ENCODE measurements at regions not wholly inside any gene's neighbourhood (a gene's known extent, or its start where the extent isn't known, plus 50 kb on each side); places are given as distances from the start of the nearest gene placed in this dataset.

DNA sequence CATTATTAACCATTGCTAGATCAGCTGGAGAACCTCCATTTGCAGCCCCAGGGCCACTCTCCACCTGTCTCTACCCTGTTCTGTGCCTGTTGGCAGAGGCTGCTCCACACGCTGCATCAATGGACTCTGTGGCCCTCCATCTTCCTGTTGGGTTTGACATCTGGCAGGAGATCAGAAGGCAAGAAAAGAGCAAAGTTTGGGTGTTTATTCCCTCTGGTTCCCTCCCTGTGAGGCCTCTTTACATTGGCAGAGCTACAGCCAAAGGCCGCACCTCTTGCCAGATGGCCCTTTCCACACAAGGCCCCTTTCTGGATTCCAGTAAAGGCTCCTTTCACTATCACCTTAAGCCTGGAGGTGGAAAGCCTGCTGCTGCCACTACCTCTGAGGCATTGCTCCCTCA lies 110.9 kb upstream of the RND3 start:
- Histone ChIP-seq H3K36me3 (ENCODE audit: control insufficient read depth, insufficient read depth, low read length) (no peaks in the 10 kb centered on the region), H3K4me1 (ENCODE audit: control insufficient read depth, insufficient read depth, low read length, poor library complexity, severe bottlenecking) (no peaks in the 10 kb centered on the region), H3K9me3 (ENCODE audit: control insufficient read depth, low read length) (no peaks in the 10 kb centered on the region), H3K4me3 (ENCODE audit: insufficient read depth, low read depth, low read length, poor library complexity, severe bottlenecking) (no peak overlapping the region), H3K27ac (ENCODE audit: insufficient read depth, low read length, poor library complexity, severe bottlenecking) (no peak overlapping the region), H3K27me3 (replicated peaks; ENCODE audit: control insufficient read depth, insufficient read depth, low read length, poor library complexity, severe bottlenecking) (no peaks in the 10 kb centered on the region)
- no peak for DNase-seq

DNA sequence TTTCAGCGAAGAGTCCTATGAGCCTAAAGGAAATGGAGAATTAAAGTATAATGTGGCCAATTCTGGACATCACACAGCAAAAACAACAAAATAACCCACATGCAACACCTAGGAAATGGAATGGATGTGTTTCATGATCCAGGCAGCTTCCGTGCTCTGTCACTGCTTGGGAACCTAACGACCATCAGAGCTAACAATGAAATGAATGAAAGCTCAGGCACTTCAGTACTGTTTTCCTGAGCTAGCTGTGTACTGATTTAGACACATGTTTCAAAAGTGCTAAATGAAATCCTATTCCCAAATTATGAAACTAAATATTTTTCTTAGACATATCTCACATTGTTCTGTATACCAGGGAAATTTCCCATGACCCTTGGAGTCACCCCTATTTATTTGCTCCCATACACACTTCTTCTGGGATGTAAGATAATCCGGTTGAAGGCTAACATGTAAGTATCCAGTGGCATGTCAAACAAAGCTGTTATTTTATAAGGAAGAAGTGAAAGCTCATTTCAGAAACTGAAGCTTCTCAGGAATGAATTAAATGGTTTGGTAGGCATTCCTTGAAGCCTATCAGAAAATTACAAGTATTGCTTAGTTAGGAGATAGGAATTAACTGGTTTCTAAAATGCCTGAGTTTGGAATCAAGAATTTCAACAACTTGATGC lies 108.5 kb upstream of the RND3 start:
- Histone ChIP-seq H3K36me3 (ENCODE audit: control insufficient read depth, insufficient read depth, low read length) (no peaks in the 10 kb centered on the region), H3K27me3 (replicated peaks; ENCODE audit: control insufficient read depth, insufficient read depth, low read length, poor library complexity, severe bottlenecking) (no peaks in the 10 kb centered on the region), H3K27ac (ENCODE audit: insufficient read depth, low read length, poor library complexity, severe bottlenecking) (no peak overlapping the region), H3K4me3 (ENCODE audit: insufficient read depth, low read depth, low read length, poor library complexity, severe bottlenecking) (no peak overlapping the region), H3K9me3 (ENCODE audit: control insufficient read depth, low read length) (no peaks in the 10 kb centered on the region), H3K4me1 (ENCODE audit: control insufficient read depth, insufficient read depth, low read length, poor library complexity, severe bottlenecking) (no peaks in the 10 kb centered on the region)
- no peak for DNase-seq

DNA sequence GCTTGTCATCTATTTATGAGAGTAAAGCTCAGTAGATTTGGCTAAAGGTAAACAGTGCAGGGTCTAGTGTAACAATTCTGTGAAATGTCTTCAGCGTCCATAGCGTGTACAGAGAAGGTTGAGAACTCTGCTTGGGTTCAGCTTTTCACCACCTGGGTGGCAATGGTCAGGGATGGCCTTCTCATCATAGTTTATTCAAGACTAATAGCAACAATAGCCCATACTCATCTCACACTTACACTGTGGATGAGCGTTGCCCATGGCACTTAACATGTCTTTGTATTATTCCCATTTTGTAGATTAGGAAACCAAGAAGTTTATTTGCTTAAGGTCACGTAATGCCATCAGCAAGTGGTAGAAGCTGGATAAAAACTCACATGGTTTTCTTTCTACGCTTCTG lies 106.8 kb upstream of the RND3 start:
- Histone ChIP-seq H3K4me1 (ENCODE audit: control insufficient read depth, insufficient read depth, low read length, poor library complexity, severe bottlenecking) (no peaks in the 10 kb centered on the region), H3K27ac (ENCODE audit: insufficient read depth, low read length, poor library complexity, severe bottlenecking) (no peak overlapping the region), H3K27me3 (replicated peaks; ENCODE audit: control insufficient read depth, insufficient read depth, low read length, poor library complexity, severe bottlenecking) (no peaks in the 10 kb centered on the region), H3K4me3 (ENCODE audit: insufficient read depth, low read depth, low read length, poor library complexity, severe bottlenecking) (no peak overlapping the region), H3K36me3 (ENCODE audit: control insufficient read depth, insufficient read depth, low read length) (no peaks in the 10 kb centered on the region), H3K9me3 (ENCODE audit: control insufficient read depth, low read length) (no peaks in the 10 kb centered on the region)
- DNase-seq: no peak

DNA sequence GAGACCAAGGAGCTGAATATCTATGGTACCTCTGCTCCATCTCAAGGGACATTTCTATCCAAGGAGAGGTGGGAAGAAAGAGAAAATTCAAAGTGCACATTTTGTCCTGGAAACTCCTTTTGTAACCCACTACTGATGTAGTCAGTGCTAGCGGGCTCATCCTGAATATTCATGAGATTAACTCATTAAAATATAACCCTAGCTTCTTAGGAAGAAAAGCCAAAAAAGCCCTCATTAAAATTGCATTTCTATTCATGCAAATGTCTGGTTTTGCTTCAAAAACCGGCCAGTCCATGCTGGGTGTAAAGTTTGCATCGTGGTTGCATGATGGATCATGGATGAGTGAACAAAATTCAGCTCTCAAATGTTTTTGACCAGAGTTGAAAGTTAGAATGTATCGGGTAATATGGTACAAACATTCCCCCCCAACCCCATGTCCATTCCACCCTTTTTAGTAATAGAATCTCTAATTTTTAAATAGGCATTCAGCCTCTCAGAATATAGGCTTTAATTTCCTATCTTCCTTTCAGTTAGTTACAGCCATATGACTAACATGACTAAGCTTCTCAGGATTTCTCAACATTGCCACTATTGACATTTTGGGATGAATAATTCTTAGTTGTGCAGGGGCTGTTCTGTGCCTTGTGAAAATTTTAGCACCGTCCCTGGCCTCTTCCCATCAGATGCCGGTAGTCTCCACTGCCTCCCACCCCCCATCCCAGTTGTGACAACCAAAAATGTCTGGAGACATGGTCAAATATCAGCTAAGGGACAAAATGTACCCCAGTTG lies 104.2 kb upstream of the RND3 start:
- Histone ChIP-seq H3K4me3 (ENCODE audit: insufficient read depth, low read depth, low read length, poor library complexity, severe bottlenecking) (no peak overlapping the region), H3K4me1 (ENCODE audit: control insufficient read depth, insufficient read depth, low read length, poor library complexity, severe bottlenecking) (no peaks in the 10 kb centered on the region), H3K9me3 (ENCODE audit: control insufficient read depth, low read length) (no peaks in the 10 kb centered on the region), H3K27me3 (replicated peaks; ENCODE audit: control insufficient read depth, insufficient read depth, low read length, poor library complexity, severe bottlenecking) (no peaks in the 10 kb centered on the region), H3K36me3 (ENCODE audit: control insufficient read depth, insufficient read depth, low read length) (no peaks in the 10 kb centered on the region), H3K27ac (ENCODE audit: insufficient read depth, low read length, poor library complexity, severe bottlenecking) (no peak overlapping the region)
- DNase-seq: no peak

DNA sequence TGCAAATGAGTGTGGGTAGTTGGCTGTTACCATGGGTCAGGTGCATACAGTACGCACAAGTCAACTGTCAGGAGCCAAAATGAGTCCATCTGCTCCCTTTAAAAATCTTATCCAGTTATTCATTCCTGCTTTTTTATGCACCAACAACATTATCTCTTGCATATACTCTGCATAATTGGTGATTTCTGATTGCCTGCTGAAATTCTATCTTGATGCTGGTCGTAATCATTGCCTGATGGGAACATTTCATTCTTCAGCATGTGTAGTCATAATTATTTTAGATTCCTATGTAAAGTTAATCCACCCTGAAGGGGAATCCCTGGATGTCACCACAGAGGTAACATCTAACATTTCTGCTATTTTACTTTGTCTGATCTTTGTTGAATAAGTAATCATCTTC lies 102.2 kb upstream of the RND3 start:
- no peaks in the 10 kb centered on the region for H3K4me1 ChIP-seq (ENCODE audit: control insufficient read depth, insufficient read depth, low read length, poor library complexity, severe bottlenecking)
- no peak for DNase-seq
- H3K36me3 ChIP-seq (ENCODE audit: control insufficient read depth, insufficient read depth, low read length): no peaks in the 10 kb centered on the region
- no peak overlapping the region for H3K4me3 ChIP-seq (ENCODE audit: insufficient read depth, low read depth, low read length, poor library complexity, severe bottlenecking)
- no peak overlapping the region for H3K27ac ChIP-seq (ENCODE audit: insufficient read depth, low read length, poor library complexity, severe bottlenecking)
- H3K9me3 ChIP-seq (ENCODE audit: control insufficient read depth, low read length): no peaks in the 10 kb centered on the region
- H3K27me3 ChIP-seq (replicated peaks; ENCODE audit: control insufficient read depth, insufficient read depth, low read length, poor library complexity, severe bottlenecking): no peaks in the 10 kb centered on the region

DNA sequence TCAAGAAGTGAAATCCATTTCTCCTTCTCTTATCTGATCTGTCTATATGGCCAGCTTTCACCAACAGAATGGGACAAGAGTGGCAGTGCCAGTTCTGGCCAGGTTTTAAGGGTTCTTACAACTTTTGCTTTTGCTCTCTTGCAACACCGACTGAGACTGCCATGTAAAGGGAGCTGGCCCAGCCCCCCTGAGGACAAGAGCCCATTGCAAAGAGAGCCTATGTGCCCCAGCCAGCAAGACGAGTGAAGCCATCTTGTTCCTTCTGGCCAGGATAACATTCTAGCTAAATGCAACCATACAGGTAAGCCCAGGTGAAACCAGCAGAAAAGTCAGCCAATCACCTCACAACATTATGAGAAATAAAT lies 101.0 kb upstream of the RND3 start:
- H3K4me1 ChIP-seq (ENCODE audit: control insufficient read depth, insufficient read depth, low read length, poor library complexity, severe bottlenecking): no peaks in the 10 kb centered on the region
- H3K36me3 ChIP-seq (ENCODE audit: control insufficient read depth, insufficient read depth, low read length): no peaks in the 10 kb centered on the region
- no peak overlapping the region for H3K4me3 ChIP-seq (ENCODE audit: insufficient read depth, low read depth, low read length, poor library complexity, severe bottlenecking)
- H3K27ac ChIP-seq (ENCODE audit: insufficient read depth, low read length, poor library complexity, severe bottlenecking): no peak overlapping the region
- no peak for DNase-seq
- H3K27me3 ChIP-seq (replicated peaks; ENCODE audit: control insufficient read depth, insufficient read depth, low read length, poor library complexity, severe bottlenecking): no peaks in the 10 kb centered on the region
- H3K9me3 ChIP-seq (ENCODE audit: control insufficient read depth, low read length): no peaks in the 10 kb centered on the region

DNA sequence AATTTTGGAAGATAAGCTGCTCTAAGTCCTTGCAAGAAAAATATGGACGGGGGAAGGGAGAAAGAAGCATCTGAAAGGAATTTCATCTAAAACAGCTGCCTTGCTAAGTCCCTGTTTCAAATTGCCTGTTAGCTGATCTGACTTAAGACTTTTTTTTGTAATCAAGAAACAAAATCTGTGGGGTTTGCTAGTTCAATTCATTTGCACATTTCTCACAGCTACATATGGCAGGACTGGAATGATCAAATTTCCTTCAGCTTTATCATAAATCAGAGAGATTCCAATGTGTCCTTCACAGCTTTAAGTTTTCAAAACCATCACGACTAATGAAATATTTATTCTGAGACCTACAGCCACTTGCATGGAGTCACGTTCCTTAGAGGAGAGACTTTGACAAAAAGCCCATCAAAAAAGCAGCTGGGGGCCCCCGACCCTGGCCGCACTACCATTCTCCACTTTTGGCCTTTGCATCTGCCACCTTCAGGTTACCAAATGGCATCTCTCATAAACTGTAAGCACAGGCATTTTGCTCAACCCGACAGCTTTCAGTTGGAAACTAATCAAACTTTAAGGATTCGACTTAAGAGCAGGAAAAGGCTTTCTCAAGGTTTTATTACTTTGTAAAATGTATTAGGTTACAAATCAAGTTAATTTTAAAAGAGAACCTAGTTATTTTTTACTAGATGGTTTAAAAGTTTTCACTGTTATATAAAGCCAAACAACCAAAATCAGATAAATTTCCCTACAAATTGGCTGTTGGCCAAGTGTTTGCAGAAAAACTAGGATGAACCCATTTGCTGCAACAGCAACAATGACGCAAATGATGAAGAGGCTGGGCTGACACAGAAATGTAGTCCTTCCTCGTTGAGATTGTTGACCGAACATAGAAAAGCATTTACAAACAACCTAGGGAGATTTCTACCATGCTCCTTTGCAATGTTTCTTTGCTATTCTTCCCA lies 100.4 kb upstream of the RND3 start:
- H3K9me3 ChIP-seq (ENCODE audit: control insufficient read depth, low read length): no peaks in the 10 kb centered on the region
- no peaks in the 10 kb centered on the region for H3K27me3 ChIP-seq (replicated peaks; ENCODE audit: control insufficient read depth, insufficient read depth, low read length, poor library complexity, severe bottlenecking)
- no peak overlapping the region for H3K27ac ChIP-seq (ENCODE audit: insufficient read depth, low read length, poor library complexity, severe bottlenecking)
- no peaks in the 10 kb centered on the region for H3K4me1 ChIP-seq (ENCODE audit: control insufficient read depth, insufficient read depth, low read length, poor library complexity, severe bottlenecking)
- no peaks in the 10 kb centered on the region for H3K36me3 ChIP-seq (ENCODE audit: control insufficient read depth, insufficient read depth, low read length)
- DNase-seq: no peak
- H3K4me3 ChIP-seq (ENCODE audit: insufficient read depth, low read depth, low read length, poor library complexity, severe bottlenecking): no peak overlapping the region

DNA sequence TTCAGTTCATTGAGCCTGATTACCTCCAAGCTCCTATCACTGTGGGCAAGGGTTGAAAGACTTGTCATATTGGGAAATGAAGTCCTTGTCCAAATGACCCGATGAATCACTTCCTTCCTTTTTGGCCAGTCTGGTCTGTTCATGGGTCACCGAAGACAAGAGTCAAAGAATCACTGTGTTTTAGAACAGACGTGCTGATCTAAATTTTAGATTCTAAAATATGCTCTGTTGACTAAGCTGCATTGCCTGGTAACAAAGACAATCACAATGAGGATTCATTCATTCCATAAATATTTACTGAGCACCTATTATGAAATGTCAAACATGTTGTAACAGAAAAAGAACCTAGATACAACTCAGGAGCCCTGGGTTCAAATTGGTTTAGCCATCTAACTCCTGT lies 99.4 kb upstream of the RND3 start:
- DNase-seq: no peak
- Histone ChIP-seq H3K4me3 (ENCODE audit: insufficient read depth, low read depth, low read length, poor library complexity, severe bottlenecking) (no peak overlapping the region), H3K4me1 (ENCODE audit: control insufficient read depth, insufficient read depth, low read length, poor library complexity, severe bottlenecking) (no peaks in the 10 kb centered on the region), H3K27ac (ENCODE audit: insufficient read depth, low read length, poor library complexity, severe bottlenecking) (no peak overlapping the region), H3K9me3 (ENCODE audit: control insufficient read depth, low read length) (no peaks in the 10 kb centered on the region), H3K27me3 (replicated peaks; ENCODE audit: control insufficient read depth, insufficient read depth, low read length, poor library complexity, severe bottlenecking) (no peaks in the 10 kb centered on the region), H3K36me3 (ENCODE audit: control insufficient read depth, insufficient read depth, low read length) (no peaks in the 10 kb centered on the region)

DNA sequence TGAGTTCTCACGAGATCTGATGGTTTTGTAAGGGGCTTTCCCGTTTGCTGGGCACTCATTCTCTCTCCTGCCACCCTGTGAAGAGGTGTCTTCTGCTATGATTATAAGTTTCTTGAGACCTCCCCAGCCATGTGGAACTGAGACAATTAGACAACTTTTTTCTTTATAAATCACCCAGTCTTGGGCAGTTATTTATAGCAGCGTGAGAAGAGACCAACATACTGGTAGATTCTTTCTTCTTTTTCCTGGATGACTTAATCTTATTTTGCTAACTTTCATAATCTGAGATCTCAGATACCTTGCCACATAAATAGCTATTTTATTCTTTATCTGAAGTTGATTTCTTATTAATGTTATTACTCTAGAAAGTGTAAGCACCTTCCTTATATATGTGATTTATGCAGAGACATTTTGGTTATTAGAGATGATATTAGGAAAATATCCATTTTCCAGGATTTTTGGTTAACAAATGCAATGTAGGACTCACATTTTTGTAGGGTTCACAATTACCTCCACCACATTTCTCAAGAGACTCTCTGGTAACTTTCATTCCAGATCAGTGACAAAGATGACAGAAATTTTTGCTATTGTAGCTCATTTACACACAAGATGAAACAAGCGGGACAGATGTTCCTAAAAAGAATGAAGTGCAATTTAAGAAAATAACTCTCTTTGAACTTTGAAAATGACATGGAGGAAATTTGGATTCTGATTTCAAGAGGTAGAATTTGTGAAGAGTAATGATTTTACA lies 97.9 kb upstream of the RND3 start:
- Histone ChIP-seq H3K9me3 (ENCODE audit: control insufficient read depth, low read length) (no peaks in the 10 kb centered on the region), H3K4me3 (ENCODE audit: insufficient read depth, low read depth, low read length, poor library complexity, severe bottlenecking) (no peak overlapping the region), H3K36me3 (ENCODE audit: control insufficient read depth, insufficient read depth, low read length) (no peaks in the 10 kb centered on the region), H3K27me3 (replicated peaks; ENCODE audit: control insufficient read depth, insufficient read depth, low read length, poor library complexity, severe bottlenecking) (no peaks in the 10 kb centered on the region), H3K4me1 (ENCODE audit: control insufficient read depth, insufficient read depth, low read length, poor library complexity, severe bottlenecking) (no peaks in the 10 kb centered on the region), H3K27ac (ENCODE audit: insufficient read depth, low read length, poor library complexity, severe bottlenecking) (no peak overlapping the region)
- no peak for DNase-seq

Measured in effector memory CD4-positive, alpha-beta T cell (primary cell).